Activated CD4-positive, CD25-positive, alpha-beta regulatory T cell treated with anti-CD3 and anti-CD28 coated beads, Interleukin-2, amount 50 U/mL, for 16 hours (primary cell): ENCODE measurements at regions not wholly inside any gene's neighbourhood (a gene's known extent, or its start where the extent isn't known, plus 50 kb on each side); places are given as distances from the start of the nearest gene placed in this dataset.

Experiments
- DNase-seq: peaks from one replicate; pipeline ENCODE4 v3.0.0-alpha.2; 2020; ENCODE audit warnings: low read depth, low spot score

DNA sequence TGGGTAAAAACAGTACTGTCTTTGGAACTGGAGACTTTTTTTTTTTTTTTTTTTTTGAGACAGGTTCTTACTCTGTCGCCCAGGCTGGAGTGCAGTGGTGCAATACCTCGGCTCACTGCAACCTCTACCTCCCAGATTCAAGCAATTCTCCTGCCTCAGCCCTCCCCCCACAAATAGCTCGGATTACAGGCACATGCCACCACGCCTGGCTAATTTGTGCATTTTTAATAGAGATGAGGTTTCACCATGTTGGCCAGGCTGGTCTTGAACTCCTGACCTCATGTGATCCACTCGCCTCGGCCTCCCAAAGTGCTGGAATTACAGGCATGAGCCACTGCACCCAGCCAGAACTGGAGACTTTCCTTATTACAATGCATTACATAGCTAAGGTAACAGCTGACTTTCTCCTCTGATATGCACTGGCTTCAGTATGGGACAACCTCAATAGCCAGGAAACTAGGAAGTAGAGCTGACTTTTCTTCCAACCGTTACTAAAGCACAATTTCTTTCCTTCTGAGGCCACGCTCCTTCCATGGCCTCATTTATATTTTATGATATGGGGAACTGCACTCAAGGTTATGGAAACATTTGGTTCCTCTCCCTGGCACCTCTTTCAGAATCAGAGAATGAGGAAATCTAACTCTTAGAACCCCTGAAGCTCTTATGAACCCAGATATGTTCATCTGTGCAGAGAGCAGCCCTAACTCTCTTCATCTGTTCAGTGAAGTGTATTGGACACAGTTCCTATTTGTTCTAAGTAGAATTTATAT lies 53.5 kb upstream of the FAM9B start:
- DNase-seq, result no peak

DNA sequence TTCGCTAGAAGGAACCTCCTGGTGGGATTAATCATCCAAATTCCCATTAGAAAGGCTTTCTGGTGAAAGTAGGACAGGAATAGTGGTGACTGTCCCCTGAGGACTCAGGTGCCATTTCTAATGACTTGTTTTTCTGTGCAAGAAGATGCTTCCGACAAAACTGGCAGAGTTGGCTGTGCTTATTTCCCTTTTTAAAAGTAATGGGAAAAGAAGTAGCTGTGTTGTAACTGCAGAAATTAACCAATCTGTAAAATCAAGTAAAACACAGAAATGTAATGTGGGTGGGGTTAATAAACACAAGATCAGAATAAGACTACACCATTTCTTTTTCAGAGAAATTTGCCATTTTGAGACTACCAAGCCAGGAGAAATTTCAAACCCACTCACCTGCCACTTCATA lies 55.0 kb upstream of the FAM9B start:
- DNase-seq, result no peak

DNA sequence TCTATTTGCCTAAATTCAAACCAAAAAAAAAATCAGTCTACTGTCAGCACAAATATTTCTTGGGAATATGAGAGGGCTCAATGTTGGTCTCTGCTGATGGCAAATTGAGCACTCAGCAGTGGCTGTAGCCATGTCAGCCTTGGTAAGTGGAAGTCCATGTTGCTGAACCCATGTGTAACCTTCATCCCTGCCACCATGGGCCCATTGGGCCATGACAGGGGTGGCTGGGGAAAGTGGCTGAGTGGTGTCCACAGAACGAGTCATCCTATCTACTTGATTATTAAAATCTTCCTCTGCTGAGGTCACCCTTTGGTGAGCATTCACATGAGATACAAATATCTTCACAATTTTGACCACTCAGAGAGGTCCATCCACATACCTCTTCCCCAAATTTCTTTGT lies 56.8 kb upstream of the FAM9B start:
- DNase-seq, result no peak

DNA sequence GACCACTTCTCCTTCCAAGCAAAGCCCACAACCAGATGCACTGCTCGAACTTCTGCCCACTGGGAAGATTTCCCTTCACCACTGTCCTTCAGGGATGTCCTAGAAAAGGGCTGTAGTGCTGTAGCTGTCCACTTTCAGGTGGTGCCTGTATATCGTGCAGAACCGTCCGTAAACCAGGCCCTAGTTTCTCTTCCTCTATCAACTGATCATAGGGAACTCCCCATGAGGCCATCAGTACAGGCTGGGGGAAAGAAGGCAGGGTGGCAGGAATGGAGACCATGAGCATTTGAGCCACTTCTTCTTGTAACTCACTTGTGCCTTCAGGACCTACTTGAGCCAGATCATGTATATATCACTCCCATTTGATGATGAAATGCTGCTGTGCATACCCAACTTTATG lies 57.3 kb upstream of the FAM9B start:
- DNase-seq, result no peak

DNA sequence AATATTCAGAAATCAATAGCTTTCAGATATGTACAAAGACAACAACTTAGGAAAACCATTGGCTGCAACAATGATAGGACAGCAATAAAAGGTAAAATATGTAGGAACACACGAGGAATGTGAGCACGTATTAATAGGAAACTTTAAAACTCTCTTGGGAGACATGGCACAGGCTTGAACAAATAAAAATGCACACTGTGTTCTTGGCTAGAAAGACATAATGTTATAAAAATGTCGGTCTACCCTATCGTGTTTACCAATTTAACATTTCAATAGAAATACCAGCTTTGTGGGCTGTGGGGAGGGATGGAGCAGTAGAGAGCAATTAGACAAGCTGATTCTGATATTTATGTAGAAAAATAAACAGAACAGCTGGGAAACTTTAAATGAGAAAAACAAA lies 69.0 kb upstream of the FAM9B start:
- DNase-seq, result no peak

DNA sequence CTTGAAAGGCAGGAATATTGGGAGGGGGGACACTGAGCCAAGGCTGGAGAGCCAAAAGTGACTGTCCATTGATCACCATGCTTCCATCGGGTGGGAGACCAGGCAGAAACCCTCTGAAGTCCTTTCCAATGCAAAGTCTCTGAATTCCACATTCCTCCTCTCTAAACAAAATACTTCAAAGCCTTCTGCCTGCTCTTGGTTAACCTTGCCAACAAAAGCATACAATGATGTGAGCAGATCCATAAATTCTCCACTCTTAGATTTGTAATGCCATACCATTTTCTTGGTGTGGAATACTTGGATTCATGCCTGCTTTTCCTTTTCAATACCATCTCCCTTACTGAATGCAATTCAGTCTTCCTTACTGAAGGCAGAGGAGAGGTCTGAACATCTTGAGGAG lies 74.1 kb upstream of the FAM9B start:
- DNase-seq, result no peak

DNA sequence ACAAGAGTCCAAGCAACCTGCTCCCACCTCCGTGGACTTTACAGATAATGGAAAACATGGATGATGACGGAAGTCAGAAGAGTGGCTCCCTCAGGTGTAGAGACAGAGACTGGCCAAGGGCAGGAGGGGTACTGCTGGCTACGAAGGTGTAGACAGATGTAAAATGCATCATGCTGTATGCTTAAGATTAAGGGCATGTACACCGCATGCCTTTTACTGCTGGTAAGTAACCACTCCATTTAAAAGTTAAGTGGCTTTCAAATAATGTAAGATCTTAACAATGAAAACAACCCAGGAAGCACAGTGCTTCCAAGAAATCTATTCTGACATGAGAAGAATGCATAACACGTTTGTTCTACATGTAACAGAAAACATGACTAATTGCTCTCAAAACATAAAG lies 76.9 kb upstream of the FAM9B start:
- DNase-seq, result no peak

DNA sequence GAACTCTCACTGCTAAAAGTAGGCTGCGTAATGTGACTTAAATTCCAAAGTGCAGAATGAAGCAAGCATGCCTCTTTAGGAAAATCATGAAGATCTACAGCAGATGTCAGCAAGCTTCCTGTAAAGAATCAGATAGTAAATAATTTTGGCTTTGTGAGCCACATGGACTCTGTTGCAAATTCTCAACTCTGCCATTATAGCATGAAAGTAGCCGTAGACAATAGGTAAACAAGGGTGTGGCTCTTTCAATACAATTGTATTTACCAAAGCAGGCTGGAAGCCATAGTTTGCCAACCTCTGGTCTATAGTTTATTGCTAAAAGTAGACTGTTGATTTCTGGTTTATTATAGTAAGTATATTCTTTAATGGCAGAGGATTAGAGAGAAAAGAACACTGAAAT lies 80.3 kb upstream of the FAM9B start:
- DNase-seq, result no peak

DNA sequence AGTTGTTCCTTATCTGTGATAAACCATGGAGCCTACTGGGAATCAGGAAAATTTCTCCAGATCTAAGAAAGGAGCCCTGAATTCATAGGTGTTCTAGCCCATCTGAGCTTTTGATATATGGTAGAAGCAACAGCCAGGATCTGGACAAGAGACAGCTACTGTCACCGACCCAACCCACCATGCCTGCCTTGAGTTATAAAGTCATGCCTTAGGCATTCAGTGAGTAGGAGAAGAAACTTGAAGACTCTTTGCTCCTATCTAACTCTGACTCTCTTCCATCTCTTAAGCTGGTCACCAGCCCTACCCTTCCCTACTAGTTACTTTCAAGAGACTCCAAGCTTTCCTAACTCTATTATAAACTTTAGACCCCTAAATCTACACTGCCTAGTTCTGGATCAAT lies 83.9 kb upstream of the FAM9B start:
- no peak for DNase-seq

DNA sequence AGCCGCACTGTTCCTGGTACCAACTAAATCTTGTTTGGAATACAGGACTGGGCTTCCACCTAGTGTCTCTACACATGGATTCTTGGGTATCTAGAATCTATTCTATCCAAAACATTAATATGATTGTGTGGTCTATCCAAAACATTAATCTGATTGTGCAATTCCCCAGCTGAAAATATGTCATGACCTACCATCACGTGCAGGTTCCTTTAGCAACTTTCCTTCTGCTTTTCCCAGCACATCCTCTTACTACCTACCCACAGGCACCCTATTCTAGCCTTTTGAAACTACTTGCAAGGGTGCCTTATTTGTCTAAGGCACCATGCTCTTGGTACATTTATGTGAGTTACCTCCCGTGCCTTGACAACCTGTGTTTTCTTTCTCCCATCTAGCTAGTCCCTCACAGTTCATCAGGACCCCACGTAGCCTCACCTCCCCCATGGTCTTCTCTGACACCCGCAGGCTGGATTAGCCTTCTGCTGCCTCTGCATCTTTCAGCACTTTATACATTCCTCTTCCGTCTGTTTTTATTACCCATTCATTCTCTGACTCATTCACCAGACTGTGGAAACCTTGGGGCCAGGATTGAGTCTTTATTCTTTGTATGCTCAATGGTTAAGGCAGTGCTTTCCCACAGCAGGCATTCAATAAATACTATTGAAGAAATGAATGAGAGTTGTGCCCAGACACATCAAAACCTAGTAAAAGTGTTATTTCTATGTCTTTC lies 88.8 kb upstream of the FAM9B start:
- DNase-seq, result no peak

DNA sequence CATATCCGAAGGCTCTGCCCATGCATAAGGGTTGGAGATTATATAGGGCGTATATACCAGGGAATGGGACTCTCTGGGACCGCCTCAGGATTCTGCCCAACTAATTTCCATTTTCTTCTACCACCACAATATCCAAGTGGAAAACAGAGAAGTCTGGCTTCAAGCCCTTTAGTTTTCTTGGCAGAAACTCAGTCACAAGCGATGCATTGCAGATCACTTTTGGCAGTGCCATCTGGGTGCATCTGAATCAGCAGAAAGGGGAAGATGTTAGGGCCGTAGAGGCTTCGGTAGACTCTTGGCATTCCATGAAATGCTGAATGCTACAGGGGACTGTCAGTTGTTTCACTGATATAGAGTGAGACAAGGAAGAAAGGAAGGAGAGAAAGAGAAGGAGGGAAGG lies 94.1 kb upstream of the FAM9B start:
- no peak for DNase-seq

DNA sequence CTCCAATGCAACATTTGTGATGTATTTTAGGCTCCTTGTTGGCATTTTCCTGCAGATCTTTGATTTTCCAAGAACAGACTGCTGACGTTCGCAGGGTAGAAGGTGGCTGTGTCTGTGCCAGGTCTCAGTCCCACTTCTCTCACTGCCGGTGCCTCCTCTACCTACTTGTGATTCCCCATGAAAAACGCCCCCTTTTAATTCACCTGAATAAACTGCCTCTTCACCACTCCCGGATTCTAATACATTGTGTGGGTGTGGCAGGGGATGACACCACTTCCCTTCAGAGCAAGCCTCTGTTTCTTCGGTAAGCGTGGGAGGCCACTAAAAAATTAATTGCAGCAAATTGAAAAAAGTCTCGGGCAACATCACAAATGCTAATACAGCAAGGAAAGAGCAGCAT lies 96.1 kb upstream of the FAM9B start:
- no peak for DNase-seq

DNA sequence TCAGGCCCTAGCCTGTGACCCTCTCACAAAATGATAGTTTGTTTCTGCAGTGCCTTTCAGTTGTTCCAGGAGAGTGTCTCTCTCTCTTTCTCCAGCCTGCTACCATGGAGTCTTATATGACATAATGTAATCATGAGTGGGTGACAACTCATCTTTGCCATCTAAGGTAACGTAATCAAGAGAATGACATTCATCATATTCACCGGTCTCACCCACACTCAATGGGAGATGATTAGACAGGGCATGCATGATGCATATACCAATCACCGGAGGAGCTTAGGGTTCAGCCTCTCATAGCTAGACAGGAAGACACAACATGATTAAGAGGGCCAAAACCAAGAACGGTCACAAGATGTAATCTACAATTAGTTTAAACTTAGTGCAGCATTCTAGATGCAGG lies 97.1 kb upstream of the FAM9B start:
- DNase-seq, result no peak

DNA sequence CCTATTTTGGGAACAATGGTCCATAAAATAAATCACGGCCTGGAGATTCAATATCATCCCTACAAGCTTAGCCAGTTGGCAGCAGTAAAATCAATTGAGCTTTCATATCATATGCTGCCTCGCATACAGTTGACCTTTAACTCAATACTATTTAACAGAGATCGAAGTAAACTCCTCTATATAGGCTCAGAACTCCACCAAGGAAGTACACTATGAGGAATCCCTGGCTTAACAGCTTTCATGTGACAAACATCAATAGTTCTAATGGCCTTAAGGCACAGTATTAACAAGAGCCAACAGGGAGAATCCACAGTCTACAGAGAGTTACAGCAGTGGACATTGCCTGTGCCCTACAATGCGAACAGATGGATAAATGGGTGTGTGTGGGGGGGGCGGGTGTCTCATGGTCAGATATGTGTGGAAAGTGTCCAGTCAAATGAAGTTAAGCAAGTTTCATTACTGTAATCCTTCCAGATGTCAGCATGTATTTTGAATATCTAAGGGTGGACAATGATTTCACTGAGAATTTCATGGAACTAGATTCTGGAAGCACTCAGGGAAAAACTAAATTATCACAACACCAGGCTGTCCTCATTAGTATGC lies 98.2 kb upstream of the FAM9B start:
- DNase-seq, result no peak

DNA sequence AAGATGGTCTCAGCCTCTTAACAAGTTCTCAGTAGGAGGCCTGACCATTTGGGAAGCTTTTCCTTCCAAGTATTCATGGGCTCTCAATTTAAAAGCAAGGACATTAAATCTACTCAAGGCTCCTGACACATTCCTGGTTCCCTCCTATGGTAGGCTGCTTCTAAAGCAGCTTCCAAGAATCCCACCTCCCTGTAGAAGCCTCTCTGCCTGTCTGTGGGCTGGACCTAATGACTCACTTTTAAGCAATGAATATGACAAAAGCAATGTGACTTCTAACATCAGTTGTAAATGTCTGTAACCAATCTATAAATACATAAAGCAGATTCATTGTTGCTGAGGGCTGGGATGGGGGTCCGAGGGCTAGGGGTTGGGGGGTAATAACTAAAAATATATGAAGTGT lies 99.5 kb upstream of the FAM9B start:
- no peak for DNase-seq

DNA sequence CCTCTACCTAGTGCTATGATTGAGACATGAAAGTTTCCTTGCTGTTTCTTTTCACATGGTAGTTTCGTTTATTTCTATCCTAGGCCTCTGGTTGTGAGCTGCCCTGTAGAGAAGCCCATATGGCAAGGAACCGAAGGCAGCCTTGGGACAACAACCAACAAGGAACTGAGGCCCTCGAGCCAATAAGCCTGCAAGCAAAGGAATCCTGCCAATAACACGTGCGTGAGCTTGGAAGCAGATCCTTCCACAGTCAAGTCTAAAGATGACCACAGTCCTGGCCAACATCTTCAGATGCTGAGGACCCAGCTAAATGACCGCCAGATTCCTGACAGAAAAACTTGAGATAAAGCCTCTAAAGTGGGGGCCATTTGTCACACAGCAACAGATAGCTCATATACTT lies 100.4 kb upstream of the FAM9B start:
- no peak for DNase-seq

DNA sequence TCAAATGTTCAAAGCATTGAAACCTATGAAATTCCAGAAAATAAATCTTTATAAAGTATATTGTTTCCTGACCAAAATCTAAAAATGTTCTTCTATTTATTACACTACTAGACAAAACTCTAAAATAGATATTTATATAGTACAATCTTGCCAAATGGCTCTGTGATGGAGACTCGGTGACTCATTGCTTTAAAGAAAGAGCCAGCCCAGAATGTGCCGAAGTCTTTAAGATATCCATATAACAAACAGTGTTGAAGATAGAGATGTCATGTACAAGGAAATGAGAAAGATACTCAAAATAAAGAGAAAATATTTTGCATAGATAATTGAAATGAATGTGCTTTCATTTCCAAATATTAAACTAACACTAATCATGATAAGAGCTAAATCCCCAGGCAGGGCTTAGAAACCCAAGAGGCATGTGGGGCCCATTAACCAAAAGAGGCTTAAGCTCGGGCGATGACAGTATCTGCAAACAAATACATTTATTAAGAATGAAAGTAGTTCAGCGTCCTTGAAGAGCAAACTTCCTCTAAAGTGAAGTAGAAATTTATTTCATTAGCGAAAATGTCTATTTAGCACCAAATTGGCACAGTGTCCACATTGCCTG lies 102.1 kb upstream of the FAM9B start:
- DNase-seq, result no peak

DNA sequence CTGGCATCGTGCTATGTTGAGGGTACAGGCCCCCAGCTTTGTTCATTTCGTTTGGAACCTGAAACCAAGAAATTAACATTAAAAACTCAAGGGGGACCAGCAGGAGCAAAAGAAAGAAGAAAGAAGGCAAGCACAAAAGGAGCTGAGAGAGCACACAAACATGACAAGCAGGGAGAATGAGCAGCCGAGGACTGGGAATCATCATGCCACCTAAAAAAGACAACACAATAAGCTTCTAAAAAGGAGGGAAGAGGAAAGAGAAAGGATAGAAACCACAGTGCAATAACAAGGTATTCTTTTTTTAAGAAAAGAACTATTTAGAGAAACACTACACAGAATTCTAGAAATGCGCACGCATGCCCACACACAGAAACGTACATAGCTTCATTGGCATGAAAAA lies 103.2 kb upstream of the FAM9B start:
- DNase-seq, result no peak

DNA sequence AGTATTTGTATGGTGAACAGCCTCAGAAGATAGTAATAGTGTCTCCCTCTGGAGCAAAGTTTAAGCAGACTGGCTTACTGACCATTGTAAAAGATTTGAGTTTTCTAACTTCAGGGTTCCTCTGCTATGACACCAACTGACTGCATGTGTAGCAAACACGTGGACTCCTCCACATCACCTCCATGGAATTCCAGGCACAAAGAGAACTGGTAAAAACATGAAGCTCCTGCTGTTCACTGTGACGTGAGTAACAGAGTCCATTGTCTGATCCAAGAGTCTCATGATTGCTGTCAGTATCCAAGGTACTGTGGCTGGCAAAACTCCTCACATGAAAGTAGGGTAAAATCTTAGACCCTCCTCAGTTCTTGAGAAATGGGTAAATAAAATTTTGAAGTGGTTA lies 107.6 kb upstream of the FAM9B start:
- no peak for DNase-seq

DNA sequence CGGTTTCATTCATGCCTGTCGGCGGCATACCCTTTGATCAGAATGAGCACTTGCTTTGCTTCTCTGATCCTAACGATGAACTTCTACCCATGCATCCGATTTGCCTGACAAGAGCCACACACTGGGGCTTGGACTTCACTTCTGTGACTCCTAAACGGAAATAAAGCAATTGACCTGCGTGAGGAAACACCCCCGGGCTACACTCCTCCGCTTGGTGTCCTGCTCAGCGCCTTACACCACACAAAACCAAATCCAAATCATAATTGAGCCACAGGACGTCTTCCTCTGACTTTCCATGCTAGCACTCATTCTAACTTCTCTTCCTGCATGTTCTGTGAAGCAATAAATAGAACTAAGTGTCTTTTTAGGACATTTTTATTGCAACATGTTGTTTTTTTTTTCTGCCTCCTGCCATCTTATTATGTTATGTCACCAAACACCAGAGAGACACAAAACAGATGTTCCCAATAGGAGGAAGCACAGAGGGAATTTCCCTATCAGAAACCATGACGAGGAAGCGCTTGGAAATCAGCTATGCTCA lies 110.8 kb upstream of the FAM9B start:
- no peak for DNase-seq

DNA sequence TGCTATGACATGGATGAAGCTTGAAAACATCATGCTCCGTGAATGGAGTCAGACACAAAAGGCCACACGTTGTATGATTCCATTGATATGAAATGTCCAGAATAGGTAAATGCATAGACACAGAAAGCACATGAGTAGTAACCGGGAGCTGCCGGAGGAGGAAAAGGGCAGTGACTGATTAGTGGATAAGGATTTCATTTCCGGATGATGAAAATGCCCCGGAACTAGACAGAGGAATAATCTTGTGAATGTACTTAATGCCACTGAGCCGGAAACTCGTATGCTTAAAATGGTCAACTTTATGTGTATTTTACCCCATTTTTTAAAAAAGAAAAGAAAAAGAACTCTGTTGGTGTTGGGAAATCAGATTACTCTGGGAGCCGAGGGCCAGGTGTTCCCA lies 112.7 kb upstream of the FAM9B start:
- DNase-seq, result no peak

DNA sequence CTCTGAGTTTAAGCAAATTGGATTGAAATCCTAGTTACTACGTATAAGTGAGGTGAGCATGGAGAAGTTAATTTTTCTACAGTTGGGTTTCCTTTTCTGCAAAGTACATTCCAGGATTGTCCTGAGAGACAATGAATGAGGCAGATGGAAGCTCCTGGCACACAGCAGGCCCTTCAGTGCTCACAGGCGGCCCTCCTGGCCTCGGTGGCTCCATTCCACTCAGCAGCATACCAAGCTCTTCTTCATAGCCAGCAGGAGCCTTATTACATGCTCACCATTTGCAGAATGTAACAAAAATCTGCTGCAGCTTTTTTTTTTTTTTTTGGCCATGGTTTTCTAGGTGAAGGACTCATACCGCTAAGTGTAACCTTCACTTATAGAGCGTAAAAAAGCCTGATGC lies 113.2 kb upstream of the FAM9B start:
- DNase-seq, result no peak
